ENCODE measurements at regions not wholly inside any gene's neighbourhood (a gene's known extent, or its start where the extent isn't known, plus 50 kb on each side); places are given as distances from the start of the nearest gene placed in this dataset.
A peak's percentile ranks its signal among the peaks of the same experiment; 100 is the strongest.

- no peak for DNase-seq (ENCODE audit: low read depth, low spot score)
- TF ChIP-seq, protein P1, sequence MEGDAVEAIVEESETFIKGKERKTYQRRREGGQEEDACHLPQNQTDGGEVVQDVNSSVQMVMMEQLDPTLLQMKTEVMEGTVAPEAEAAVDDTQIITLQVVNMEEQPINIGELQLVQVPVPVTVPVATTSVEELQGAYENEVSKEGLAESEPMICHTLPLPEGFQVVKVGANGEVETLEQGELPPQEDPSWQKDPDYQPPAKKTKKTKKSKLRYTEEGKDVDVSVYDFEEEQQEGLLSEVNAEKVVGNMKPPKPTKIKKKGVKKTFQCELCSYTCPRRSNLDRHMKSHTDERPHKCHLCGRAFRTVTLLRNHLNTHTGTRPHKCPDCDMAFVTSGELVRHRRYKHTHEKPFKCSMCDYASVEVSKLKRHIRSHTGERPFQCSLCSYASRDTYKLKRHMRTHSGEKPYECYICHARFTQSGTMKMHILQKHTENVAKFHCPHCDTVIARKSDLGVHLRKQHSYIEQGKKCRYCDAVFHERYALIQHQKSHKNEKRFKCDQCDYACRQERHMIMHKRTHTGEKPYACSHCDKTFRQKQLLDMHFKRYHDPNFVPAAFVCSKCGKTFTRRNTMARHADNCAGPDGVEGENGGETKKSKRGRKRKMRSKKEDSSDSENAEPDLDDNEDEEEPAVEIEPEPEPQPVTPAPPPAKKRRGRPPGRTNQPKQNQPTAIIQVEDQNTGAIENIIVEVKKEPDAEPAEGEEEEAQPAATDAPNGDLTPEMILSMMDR (IDR thresholded peaks at IDR 0.05; ENCODE audit: low read depth, low read length), result no peak
- H3K4me3 ChIP-seq (ENCODE audit: low read depth, low read length), result no peak overlapping the region
- in situ Hi-C loops (cut with HindIII; ENCODE audit: low sequenced_read_pairs), result no loop called here
Observed at GRCh38 chr3:106931904-106932303, 445.3 kb upstream of the CCDC54 start.

DNA sequence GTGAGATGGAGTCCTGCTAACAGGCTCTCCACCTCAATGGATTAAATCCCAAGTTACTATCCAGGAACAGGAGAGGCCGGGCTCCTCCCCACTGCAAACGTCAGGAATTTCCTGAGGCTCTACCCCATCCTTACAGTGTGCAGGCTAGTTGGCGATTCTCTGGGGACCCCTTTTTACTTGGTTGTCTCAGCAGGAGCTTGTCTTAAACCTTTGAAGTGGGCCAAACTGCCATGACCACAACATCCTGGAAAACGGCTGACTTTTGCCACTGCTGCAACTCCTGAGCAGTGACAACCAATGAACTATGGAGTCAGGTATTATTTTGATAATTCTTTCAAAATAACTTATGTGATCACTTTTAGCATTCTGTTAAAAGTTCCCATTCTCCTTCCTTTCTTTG, 440.9 kb upstream of the CCDC54 start:
- H3K4me3 ChIP-seq (ENCODE audit: low read depth, low read length), result no peak overlapping the region
- DNase-seq (ENCODE audit: low read depth, low spot score), result no peak
- in situ Hi-C loops (cut with HindIII; ENCODE audit: low sequenced_read_pairs), result no loop called here
- TF ChIP-seq, protein P1 (IDR thresholded peaks at IDR 0.05; ENCODE audit: low read depth, low read length), result no peak

- no peak overlapping the region for H3K4me3 ChIP-seq (ENCODE audit: low read depth, low read length)
- in situ Hi-C loops (cut with HindIII; ENCODE audit: low sequenced_read_pairs), result no loop called here
- DNase-seq (ENCODE audit: low read depth, low spot score), result no peak
- TF ChIP-seq, protein P1 (IDR thresholded peaks at IDR 0.05; ENCODE audit: low read depth, low read length), result no peak
Observed at GRCh38 chr3:106942051-106942450, 435.2 kb upstream of the CCDC54 start.

DNA sequence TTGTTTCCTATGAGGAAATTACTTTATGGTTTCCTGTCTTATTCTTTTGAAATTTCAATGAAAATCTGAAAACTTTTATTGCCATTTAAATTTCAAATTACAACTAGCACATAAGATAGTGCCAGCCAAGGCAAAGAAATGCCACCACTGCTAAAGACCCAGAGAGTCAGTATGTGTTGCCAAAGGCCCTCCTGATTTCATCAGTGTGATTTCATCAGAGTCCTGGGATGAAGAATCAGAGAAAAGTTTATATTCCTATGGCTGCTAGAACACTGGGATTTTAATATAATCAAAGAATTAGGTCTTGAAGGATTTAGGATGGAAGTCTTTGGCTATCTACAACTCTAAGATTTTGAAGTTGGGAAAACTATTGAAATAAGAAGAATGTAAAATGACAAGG, 434.2 kb upstream of the CCDC54 start:
- TF ChIP-seq, protein P1 (IDR thresholded peaks at IDR 0.05; ENCODE audit: low read depth, low read length), result no peak
- in situ Hi-C loops (cut with HindIII; ENCODE audit: low sequenced_read_pairs), result no loop called here
- no peak overlapping the region for H3K4me3 ChIP-seq (ENCODE audit: low read depth, low read length)
- DNase-seq (ENCODE audit: low read depth, low spot score), result no peak

DNA sequence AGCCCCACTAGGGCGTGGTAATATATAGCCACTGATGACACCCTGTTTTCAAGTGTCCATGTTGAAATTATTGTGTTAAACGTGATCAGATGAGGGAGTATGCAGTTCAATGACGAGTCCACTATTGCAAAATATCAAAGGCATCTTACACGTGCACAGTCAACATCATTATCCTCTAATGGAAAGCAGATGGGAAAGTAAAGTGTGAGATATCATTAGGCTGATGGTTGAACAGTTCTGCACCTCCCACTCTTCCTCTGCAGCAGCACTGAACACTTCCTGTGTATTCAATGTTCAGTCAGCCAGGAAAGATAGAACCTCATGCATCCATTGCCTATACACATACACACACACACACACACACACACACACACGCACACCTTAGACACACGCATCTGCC, 431.8 kb upstream of the CCDC54 start:
- H3K4me3 ChIP-seq (ENCODE audit: low read depth, low read length), result no peak overlapping the region
- no peak for DNase-seq (ENCODE audit: low read depth, low spot score)
- TF ChIP-seq, protein P1 (IDR thresholded peaks at IDR 0.05; ENCODE audit: low read depth, low read length), result no peak
- in situ Hi-C loops (cut with HindIII; ENCODE audit: low sequenced_read_pairs), result no loop called here

DNA sequence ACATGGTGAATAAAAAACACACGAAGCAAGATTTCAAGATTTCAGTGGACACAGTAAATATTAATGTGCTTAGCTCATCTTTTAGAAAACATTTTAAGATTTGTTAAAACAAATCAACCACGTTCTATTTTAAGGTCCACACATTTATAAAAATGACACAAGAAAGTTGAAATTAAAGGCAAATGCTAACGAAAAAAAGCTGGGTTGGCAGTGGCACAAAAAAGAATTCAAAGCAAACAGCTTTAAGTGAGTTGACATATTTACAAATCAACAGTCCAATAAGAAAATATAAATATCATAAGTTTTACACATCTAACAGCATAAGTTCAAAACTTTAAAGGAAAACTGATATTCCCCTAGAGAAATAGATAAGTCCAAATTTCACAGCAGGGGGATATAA, 430.4 kb upstream of the CCDC54 start:
- no peak for DNase-seq (ENCODE audit: low read depth, low spot score)
- no peak overlapping the region for H3K4me3 ChIP-seq (ENCODE audit: low read depth, low read length)
- in situ Hi-C loops (cut with HindIII; ENCODE audit: low sequenced_read_pairs), result no loop called here
- TF ChIP-seq, protein P1 (IDR thresholded peaks at IDR 0.05; ENCODE audit: low read depth, low read length), result no peak

- DNase-seq (ENCODE audit: low read depth, low spot score), result peak; percentile 36
- TF ChIP-seq, protein P1 (IDR thresholded peaks at IDR 0.05; ENCODE audit: low read depth, low read length), result no peak
- H3K4me3 ChIP-seq (ENCODE audit: low read depth, low read length), result no peak overlapping the region
- in situ Hi-C loops (cut with HindIII; ENCODE audit: low sequenced_read_pairs), result no loop called here
Observed at GRCh38 chr3:106957029-106957428, 420.2 kb upstream of the CCDC54 start.
